Endothelial cell of umbilical vein (primary cell): ENCODE measurements at regions not wholly inside any gene's neighbourhood (a gene's known extent, or its start where the extent isn't known, plus 50 kb on each side); places are given as distances from the start of the nearest gene placed in this dataset.

Experiments used
- BruUV-seq: library from RNA; stranded (reverse); fragments of 400-500 nt; replicated peaks from 2 replicates; lab custom pipeline; 2021; lab: Mats Ljungman, UMichigan
- CTCF ChIA-PET: fragments of 300-600, 350-600 bp; sonication (Branson Sonifier 250); formaldehyde crosslinking; loops from one replicate; lab custom pipeline; 2021; ENCODE audit warnings: antibody characterized with exemption, inconsistent platforms; lab: Charles Lee
- POLR2A ChIA-PET: fragments of 300-600, 350-600 bp; sonication (Branson Sonifier 250); formaldehyde crosslinking; loops from one replicate; lab custom pipeline; 2021; ENCODE audit warnings: antibody characterized with exemption, inconsistent platforms; lab: Charles Lee
- DNase-seq: peaks from one replicate; pipeline ENCODE4 v3.0.0-alpha.2; 2011; ENCODE audit warnings: low read depth, low spot score
- FAIRE-seq: peaks from 2 replicates; lab custom pipeline; 2011; peaks lifted over from hg19 to GRCh38; lab: Jason Lieb, UNC
- H2AFZ ChIP-seq: 2 replicates; pipeline ENCODE4 v1.6.0; 2012; ENCODE audit warnings: low read depth, low read length, control low read depth, inconsistent platforms
- H3K27ac ChIP-seq: 2 replicates; pipeline ENCODE4 v1.5.1; 2011; ENCODE audit warnings: low read depth, mild to moderate bottlenecking, control low read depth, low read length, moderate library complexity; ENCODE audit not compliant: insufficient read depth
- H3K27me3 ChIP-seq, 2 experiments: 2 replicates each; pipeline versions ENCODE4 v1.6.0 to v1.6.1; 2011; ENCODE audit warnings: low read length in 2 of 2, mixed read lengths in 1 of 2; ENCODE audit not compliant: control insufficient read depth in 2 of 2, insufficient read depth in 2 of 2
- H3K36me3 ChIP-seq, 2 experiments: 2 replicates in 1 of 2; 3 replicates in 1 of 2; pipeline ENCODE4 v1.5.1; 2011; ENCODE audit warnings: low read length in 2 of 2, mild to moderate bottlenecking in 1 of 2, moderate library complexity in 1 of 2; ENCODE audit not compliant: control insufficient read depth in 2 of 2, insufficient read depth in 2 of 2; ENCODE audit errors: extremely low read depth in 1 of 2
- H3K4me1 ChIP-seq: 3 replicates; pipeline ENCODE4 v1.5.1; 2011; ENCODE audit warnings: mild to moderate bottlenecking, low read length; ENCODE audit not compliant: control insufficient read depth, insufficient read depth; ENCODE audit errors: extremely low read depth
- H3K4me2 ChIP-seq: 2 replicates; pipeline ENCODE4 v1.6.1; 2011; ENCODE audit warnings: low read length, control low read depth, mixed read lengths; ENCODE audit not compliant: insufficient read depth
- H3K4me3 ChIP-seq, 3 experiments: fragments of 200-600 bp in 1 of 3; sonication (generic), shearing (Covaris generic) in 1 of 3; replicated peaks in 1 of 3; 2 replicates each; pipeline ENCODE4 v1.5.1; 2011 to 2016; ENCODE audit warnings: control low read depth in 3 of 3, low read length in 3 of 3, mild to moderate bottlenecking in 2 of 3, inconsistent platforms in 1 of 3, low read depth in 1 of 3, moderate library complexity in 1 of 3; ENCODE audit not compliant: insufficient read depth in 1 of 3
- H3K79me2 ChIP-seq: 2 replicates; pipeline ENCODE4 v1.6.0; 2012; ENCODE audit warnings: low read length, inconsistent platforms; ENCODE audit not compliant: control insufficient read depth, insufficient read depth
- H3K9ac ChIP-seq: replicated peaks from 2 replicates; pipeline ENCODE3; 2011; ENCODE audit warnings: low read length, control low read depth; ENCODE audit not compliant: insufficient read depth; ENCODE audit errors: extremely low read depth
- H3K9me1 ChIP-seq: replicated peaks from 3 replicates; pipeline ENCODE4 v1.6.0; 2011; ENCODE audit warnings: mild to moderate bottlenecking, low read length; ENCODE audit not compliant: control insufficient read depth, insufficient read depth; ENCODE audit errors: extremely low read depth
- H3K9me3 ChIP-seq: replicated peaks from 2 replicates; pipeline ENCODE4 v1.5.1; 2012; ENCODE audit warnings: low read length, inconsistent platforms; ENCODE audit not compliant: control insufficient read depth, insufficient read depth
- H4K20me1 ChIP-seq: replicated peaks from 2 replicates; pipeline ENCODE3; 2011; ENCODE audit warnings: mild to moderate bottlenecking, low read length; ENCODE audit not compliant: control insufficient read depth, insufficient read depth; ENCODE audit errors: extremely low read depth
- CTCF ChIP-seq, 2 donors: IDR thresholded peaks; 1 replicate in 1 of 2; 2 replicates in 1 of 2; pipeline ENCODE4 v1.5.1; 2011; ENCODE audit warnings: low read length in 2 of 2, mild to moderate bottlenecking in 2 of 2, moderate library complexity in 2 of 2, control low read depth in 1 of 2, inconsistent platforms in 1 of 2, low read depth in 1 of 2; ENCODE audit not compliant: insufficient read depth in 1 of 2; ENCODE audit errors: extremely low read depth in 1 of 2
- EZH2 ChIP-seq: IDR thresholded peaks from 2 replicates; pipeline ENCODE4 v1.6.1; 2012; ENCODE audit warnings: borderline replicate concordance, low read depth, mild to moderate bottlenecking, moderate library complexity, low read length, inconsistent platforms; ENCODE audit not compliant: severe bottlenecking
- FOS ChIP-seq: IDR thresholded peaks from 2 replicates; pipeline ENCODE4 v1.6.1; 2011; ENCODE audit warnings: mild to moderate bottlenecking, low read length, moderate library complexity, borderline replicate concordance; ENCODE audit not compliant: insufficient read depth
- GATA2 ChIP-seq: IDR thresholded peaks from 2 replicates; pipeline ENCODE4 v1.7.0; 2011; ENCODE audit warnings: low read depth, mild to moderate bottlenecking, moderate library complexity, mixed read lengths, low read length; ENCODE audit not compliant: insufficient read length, insufficient read depth
- JUN ChIP-seq: IDR thresholded peaks from 2 replicates; pipeline ENCODE4 v1.6.1; 2011; ENCODE audit warnings: borderline replicate concordance, low read depth; ENCODE audit not compliant: insufficient read length, insufficient read depth
- MAX ChIP-seq: IDR thresholded peaks from 2 replicates; pipeline ENCODE4 v1.6.1; 2011; ENCODE audit not compliant: insufficient read depth, insufficient read length
- MYC ChIP-seq: IDR thresholded peaks from one replicate; pipeline ENCODE4 v1.6.1; 2011; ENCODE audit warnings: mild to moderate bottlenecking, low read depth, low read length
- POLR2A ChIP-seq: IDR thresholded peaks from 2 replicates; pipeline ENCODE4 v1.6.1; 2012; ENCODE audit warnings: low read depth, mild to moderate bottlenecking, control low read depth, low read length
- POLR2AphosphoS5 ChIP-seq: IDR thresholded peaks from 2 replicates; pipeline ENCODE4 v1.6.1; 2012; ENCODE audit warnings: low read depth, mild to moderate bottlenecking, control low read depth, low read length, moderate library complexity; ENCODE audit not compliant: insufficient read depth
- dilution Hi-C: fragments of 300-500 bp; cut with MboI; formaldehyde crosslinking; loops from one replicate; pipeline ENCODE4 v1.15.0; 2019; ENCODE audit warnings: low sequenced_read_pairs; ENCODE audit not compliant: extremely low pct_ligation_motif_present
- intact Hi-C: fragments of 100-400 bp; cut with micrococcal nuclease; formaldehyde crosslinking; loops from one replicate; pipeline ENCODE4 v1.10.0; 2022

- intact Hi-C loops (no loop called here), dilution Hi-C loops (no loop called here)
- H3K79me2 ChIP-seq, result no peaks in the 10 kb centered on the region
- H3K9me3 ChIP-seq, result no peaks in the 10 kb centered on the region
- ChIA-PET CTCF (no interaction called here), POLR2A (no interaction called here)
- H3K27me3 ChIP-seq, result no peaks in the 10 kb centered on the region
- TF ChIP-seq POLR2AphosphoS5, result no peak
- TF ChIP-seq POLR2A, result no peak
- TF ChIP-seq GATA2, result no peak
- no peak for TF ChIP-seq MYC
- no peaks in the 10 kb centered on the region for H3K36me3 ChIP-seq
- H3K9ac ChIP-seq, result no peak overlapping the region
- no peaks in the 10 kb centered on the region for H3K4me1 ChIP-seq
- no peak overlapping the region for H3K4me3 ChIP-seq
- no peak overlapping the region for H3K27ac ChIP-seq
- no peak overlapping the region for H2AFZ ChIP-seq
- H3K4me2 ChIP-seq, result no peak overlapping the region
- H4K20me1 ChIP-seq, result no peaks in the 10 kb centered on the region
- H3K9me1 ChIP-seq, result no peaks in the 10 kb centered on the region
- FAIRE-seq (no peak), DNase-seq (no peak)
- BruUV-seq, result no TSS peak
Measured at GRCh38 chr12:22802883-22803630, 178.1 kb downstream of the ETNK1 start.

- Histone ChIP-seq H4K20me1 (no peaks in the 10 kb centered on the region), H3K27me3 (no peaks in the 10 kb centered on the region), H3K27ac (no peak overlapping the region), H3K9ac (no peak overlapping the region), H3K36me3 (no peaks in the 10 kb centered on the region), H3K79me2 (no peaks in the 10 kb centered on the region), H2AFZ (no peak overlapping the region), H3K4me1 (no peaks in the 10 kb centered on the region), H3K4me2 (no peak overlapping the region), H3K9me1 (no peaks in the 10 kb centered on the region), H3K4me3 (no peak overlapping the region), H3K9me3 (no peaks in the 10 kb centered on the region)
- POLR2A ChIA-PET, result no interaction called here
- DNase-seq (no peak), FAIRE-seq (no peak)
- no TSS peak for BruUV-seq
- TF ChIP-seq MAX (no peak), POLR2AphosphoS5 (no peak), FOS (no peak), EZH2 (no peak), GATA2 (no peak), MYC (no peak), POLR2A (no peak), JUN (no peak), CTCF (IDR thresholded peaks at IDR 0.05; ENCODE audit: extremely low read depth in 1 of 2, insufficient read depth in 1 of 2, low read depth in 1 of 2, low read length in 2 of 2) (no peak)
- intact Hi-C loops (no loop called here), dilution Hi-C loops (no loop called here)
- CTCF ChIA-PET, result no interaction called here
Measured at GRCh38 chr12:22803725-22804124, 178.8 kb downstream of the ETNK1 start.
